PFSK-1 (cell line): ENCODE measurements at regions not wholly inside any gene's neighbourhood (a gene's known extent, or its start where the extent isn't known, plus 50 kb on each side); places are given as distances from the start of the nearest gene placed in this dataset.

Experiments
- TAF1 ChIP-seq: IDR thresholded peaks from 2 replicates; pipeline ENCODE4 v1.6.1; 2012; ENCODE audit warnings: low read length, control low read depth, borderline replicate concordance; ENCODE audit not compliant: insufficient read depth
- TF ChIP-seq, protein P1 (sequence below), 2 experiments: IDR thresholded peaks; 2 replicates each; pipeline versions ENCODE4 v1.6.1 to v1.8.0; 2011 to 2012; ENCODE audit warnings: low read depth in 2 of 2, low read length in 2 of 2, control low read depth in 1 of 2, inconsistent platforms in 1 of 2, mild to moderate bottlenecking in 1 of 2, moderate library complexity in 1 of 2; ENCODE audit not compliant: insufficient read depth in 1 of 2

DNA sequence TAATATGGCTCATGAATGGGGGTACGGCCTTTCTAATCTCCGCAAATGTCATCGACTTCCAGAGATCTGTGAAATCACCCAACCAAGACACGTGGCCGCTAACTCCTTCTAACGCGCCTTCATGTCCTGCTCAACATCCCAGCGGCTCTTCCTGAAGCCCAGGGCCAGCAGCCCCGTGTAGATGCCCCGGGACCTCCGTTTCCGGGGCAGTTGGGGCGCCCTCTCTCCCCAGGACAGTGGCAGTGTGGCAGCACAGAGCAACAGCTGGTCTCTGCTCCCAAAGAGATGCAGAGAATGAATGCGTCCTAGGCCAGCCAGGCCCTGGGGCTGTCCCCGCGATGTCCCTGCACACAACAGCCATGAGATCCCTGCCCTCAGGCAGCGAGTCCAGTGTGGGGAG lies 153.5 kb downstream of the RBFOX3 start:
- TF ChIP-seq, protein P1, sequence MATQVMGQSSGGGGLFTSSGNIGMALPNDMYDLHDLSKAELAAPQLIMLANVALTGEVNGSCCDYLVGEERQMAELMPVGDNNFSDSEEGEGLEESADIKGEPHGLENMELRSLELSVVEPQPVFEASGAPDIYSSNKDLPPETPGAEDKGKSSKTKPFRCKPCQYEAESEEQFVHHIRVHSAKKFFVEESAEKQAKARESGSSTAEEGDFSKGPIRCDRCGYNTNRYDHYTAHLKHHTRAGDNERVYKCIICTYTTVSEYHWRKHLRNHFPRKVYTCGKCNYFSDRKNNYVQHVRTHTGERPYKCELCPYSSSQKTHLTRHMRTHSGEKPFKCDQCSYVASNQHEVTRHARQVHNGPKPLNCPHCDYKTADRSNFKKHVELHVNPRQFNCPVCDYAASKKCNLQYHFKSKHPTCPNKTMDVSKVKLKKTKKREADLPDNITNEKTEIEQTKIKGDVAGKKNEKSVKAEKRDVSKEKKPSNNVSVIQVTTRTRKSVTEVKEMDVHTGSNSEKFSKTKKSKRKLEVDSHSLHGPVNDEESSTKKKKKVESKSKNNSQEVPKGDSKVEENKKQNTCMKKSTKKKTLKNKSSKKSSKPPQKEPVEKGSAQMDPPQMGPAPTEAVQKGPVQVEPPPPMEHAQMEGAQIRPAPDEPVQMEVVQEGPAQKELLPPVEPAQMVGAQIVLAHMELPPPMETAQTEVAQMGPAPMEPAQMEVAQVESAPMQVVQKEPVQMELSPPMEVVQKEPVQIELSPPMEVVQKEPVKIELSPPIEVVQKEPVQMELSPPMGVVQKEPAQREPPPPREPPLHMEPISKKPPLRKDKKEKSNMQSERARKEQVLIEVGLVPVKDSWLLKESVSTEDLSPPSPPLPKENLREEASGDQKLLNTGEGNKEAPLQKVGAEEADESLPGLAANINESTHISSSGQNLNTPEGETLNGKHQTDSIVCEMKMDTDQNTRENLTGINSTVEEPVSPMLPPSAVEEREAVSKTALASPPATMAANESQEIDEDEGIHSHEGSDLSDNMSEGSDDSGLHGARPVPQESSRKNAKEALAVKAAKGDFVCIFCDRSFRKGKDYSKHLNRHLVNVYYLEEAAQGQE (IDR thresholded peaks at IDR 0.05; ENCODE audit: insufficient read depth in 1 of 2, low read depth in 2 of 2, low read length in 2 of 2), result no peak
- TF ChIP-seq TAF1, result no peak
